HFFc6 (cell line): ENCODE measurements at regions not wholly inside any gene's neighbourhood (a gene's known extent, or its start where the extent isn't known, plus 50 kb on each side); places are given as distances from the start of the nearest gene placed in this dataset.

Experiments used
- DNase-seq: peaks from one replicate; pipeline ENCODE4 v3.0.0-alpha.2; 2018
- H3K27ac Mint-ChIP-seq: 2 replicates; pipeline ENCODE4 v1.8.0; 2020; ENCODE audit warnings: mild to moderate bottlenecking, mixed read lengths
- H3K27me3 Mint-ChIP-seq: 2 replicates; pipeline ENCODE4 v1.8.0; 2021; ENCODE audit warnings: mild to moderate bottlenecking, moderate library complexity, mixed read lengths; ENCODE audit not compliant: insufficient read depth
- H3K36me3 Mint-ChIP-seq: 2 replicates; pipeline ENCODE4 v1.8.0; 2021; ENCODE audit warnings: low read depth, mixed read lengths
- H3K4me1 Mint-ChIP-seq: 2 replicates; pipeline ENCODE4 v1.8.0; 2020; ENCODE audit warnings: low read depth, mixed read lengths
- H3K4me3 Mint-ChIP-seq: 2 replicates; pipeline ENCODE4 v1.8.0; 2020; ENCODE audit warnings: mild to moderate bottlenecking, moderate library complexity, mixed read lengths
- H3K9me3 Mint-ChIP-seq: 2 replicates; pipeline ENCODE4 v1.8.0; 2020; ENCODE audit warnings: mild to moderate bottlenecking, mixed read lengths
- CTCF ChIP-seq: fragments of 200-600 bp; sonication (generic); IDR thresholded peaks from 2 replicates; pipeline ENCODE4 v1.5.0; 2021; ENCODE audit warnings: antibody characterized with exemption, mild to moderate bottlenecking

- no peak for TF ChIP-seq CTCF
- peaks cover 15% of the 10 kb centered on the region; the same call in 1 of the 2 replicates for H3K4me1 Mint-ChIP-seq
- peak overlapping the region; percentile 24; the same call in 1 of the 2 replicates for H3K27ac Mint-ChIP-seq
- H3K4me3 Mint-ChIP-seq: no peak overlapping the region
- peaks cover 17% of the 10 kb centered on the region for H3K36me3 Mint-ChIP-seq
- H3K9me3 Mint-ChIP-seq: no peaks in the 10 kb centered on the region
- DNase-seq: peak; percentile 64
- peaks cover 2% of the 10 kb centered on the region; the same call in 1 of the 2 replicates for H3K27me3 Mint-ChIP-seq
Observed at GRCh38 chr14:100955201-100955600, 51.7 kb upstream of the RTL1 start.

- Mint-ChIP-seq H3K27ac (no peak overlapping the region), H3K4me1 (no peaks in the 10 kb centered on the region), H3K4me3 (no peak overlapping the region), H3K36me3 (peaks cover 16% of the 10 kb centered on the region), H3K27me3 (peaks cover 6% of the 10 kb centered on the region; the same call in 1 of the 2 replicates), H3K9me3 (no peaks in the 10 kb centered on the region)
- DNase-seq: no peak
- TF ChIP-seq CTCF: no peak
Observed at GRCh38 chr14:100962494-100962893, 59.0 kb upstream of the RTL1 start.

- DNase-seq: no peak
- Mint-ChIP-seq H3K27me3 (peaks cover 8% of the 10 kb centered on the region), H3K4me3 (no peak overlapping the region), H3K4me1 (no peaks in the 10 kb centered on the region), H3K36me3 (peaks cover 3% of the 10 kb centered on the region), H3K27ac (no peak overlapping the region; the same call in 1 of the 2 replicates), H3K9me3 (no peaks in the 10 kb centered on the region)
- no peak for TF ChIP-seq CTCF
Observed at GRCh38 chr14:100965296-100965695, 61.8 kb upstream of the RTL1 start.

- no peak for TF ChIP-seq CTCF
- H3K27me3 Mint-ChIP-seq: peaks cover 8% of the 10 kb centered on the region
- no peak overlapping the region for H3K27ac Mint-ChIP-seq
- H3K36me3 Mint-ChIP-seq: peaks cover 6% of the 10 kb centered on the region
- H3K4me1 Mint-ChIP-seq: peaks cover 9% of the 10 kb centered on the region
- H3K9me3 Mint-ChIP-seq: no peaks in the 10 kb centered on the region
- no peak overlapping the region for H3K4me3 Mint-ChIP-seq
- no peak for DNase-seq
Observed at GRCh38 chr14:100967178-100967577, 63.7 kb upstream of the RTL1 start.

- H3K4me3 Mint-ChIP-seq: no peak overlapping the region
- peaks cover 16% of the 10 kb centered on the region for H3K4me1 Mint-ChIP-seq
- no peak for DNase-seq
- no peak for TF ChIP-seq CTCF
- no peak overlapping the region; the same call in 1 of the 2 replicates for H3K27ac Mint-ChIP-seq
- peaks cover 8% of the 10 kb centered on the region for H3K27me3 Mint-ChIP-seq
- H3K36me3 Mint-ChIP-seq: peaks cover 13% of the 10 kb centered on the region
- H3K9me3 Mint-ChIP-seq: no peaks in the 10 kb centered on the region
Observed at GRCh38 chr14:100967930-100968329, 64.4 kb upstream of the RTL1 start.
